DMS114 treated with DMSO at 0.1 percent for 48 hours (cell line): ENCODE measurements at regions not wholly inside any gene's neighbourhood (a gene's known extent, or its start where the extent isn't known, plus 50 kb on each side); places are given as distances from the start of the nearest gene placed in this dataset.
"Not testable (repeated sequence)": the region's sequence is repeated elsewhere in the genome, so short reads cannot be mapped to it uniquely, and the experiment has no call there.

ENCODE experiments used
- DNase-seq: peaks from one replicate; lab custom pipeline; 2025; ENCODE audit not compliant: unreplicated experiment; lab: John Stamatoyannopoulos, UW

DNA sequence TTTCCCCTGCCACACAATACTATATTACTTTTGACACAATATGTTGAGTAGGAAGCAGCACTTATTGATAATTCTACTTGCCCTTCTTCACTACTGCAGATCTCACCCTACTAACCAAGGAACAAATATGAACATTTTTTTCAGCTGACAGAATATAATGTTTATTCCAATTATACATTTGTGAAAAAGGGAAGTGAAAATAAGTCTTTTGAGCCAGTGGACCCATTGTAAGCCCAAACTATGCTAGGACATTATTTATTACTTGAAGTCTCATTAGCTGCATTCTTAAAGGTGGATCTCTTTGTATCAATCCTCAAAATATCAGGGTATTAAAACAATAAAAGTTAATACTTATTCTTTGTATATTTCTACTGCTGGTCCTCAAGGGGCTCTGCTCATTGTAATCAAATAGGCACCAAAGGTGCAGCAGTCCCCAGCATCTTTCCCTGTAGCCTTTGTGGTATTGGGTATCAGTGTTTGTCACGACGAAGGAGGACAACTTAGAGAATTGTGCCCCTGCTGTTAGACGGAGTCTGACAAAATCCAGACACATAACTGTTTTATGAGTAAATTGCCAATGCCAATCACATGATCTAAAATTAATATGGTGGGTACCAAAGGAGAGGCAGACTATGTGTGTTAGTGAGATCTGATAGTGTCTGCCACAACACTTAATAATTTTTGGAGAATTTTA lies 453.5 kb upstream of the CDH9 start:
- no peak for DNase-seq

DNA sequence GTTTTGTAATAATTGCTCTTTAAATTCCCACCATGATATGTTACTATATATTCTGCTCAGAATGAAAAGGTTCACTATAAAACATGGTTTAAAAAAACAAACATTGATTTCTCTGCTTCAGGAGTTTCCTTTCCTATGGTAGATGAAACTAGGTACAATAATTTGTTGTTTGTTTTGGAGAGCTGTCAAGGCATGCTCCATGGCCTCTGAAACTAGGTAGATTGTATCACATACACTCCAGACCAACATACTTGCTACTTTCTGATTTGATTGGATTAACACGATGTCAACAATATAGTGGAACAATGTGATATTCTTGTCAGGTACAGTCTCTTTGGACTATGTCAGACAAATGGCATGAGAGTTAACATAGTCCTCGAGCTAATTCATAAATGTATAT lies 452.7 kb upstream of the CDH9 start:
- DNase-seq = no peak

DNA sequence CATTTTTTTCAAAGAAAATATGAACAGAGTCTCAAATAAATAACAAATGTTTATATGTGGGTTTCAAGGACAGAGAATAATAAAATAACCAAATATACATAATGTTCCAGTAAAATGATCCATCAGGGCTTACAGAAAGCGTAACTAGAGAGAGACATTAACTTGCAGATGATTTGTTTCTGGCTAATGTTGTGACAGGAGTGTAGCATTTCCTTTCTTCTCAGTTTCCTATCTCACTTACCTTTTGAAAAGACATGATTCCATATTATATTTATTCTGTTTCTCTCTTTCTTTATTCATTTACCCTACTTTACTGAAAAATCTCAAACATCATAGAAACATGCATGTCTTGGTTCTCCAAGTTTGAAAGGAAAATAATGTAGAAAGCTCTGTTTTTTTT lies 451.3 kb upstream of the CDH9 start:
- no peak for DNase-seq

DNA sequence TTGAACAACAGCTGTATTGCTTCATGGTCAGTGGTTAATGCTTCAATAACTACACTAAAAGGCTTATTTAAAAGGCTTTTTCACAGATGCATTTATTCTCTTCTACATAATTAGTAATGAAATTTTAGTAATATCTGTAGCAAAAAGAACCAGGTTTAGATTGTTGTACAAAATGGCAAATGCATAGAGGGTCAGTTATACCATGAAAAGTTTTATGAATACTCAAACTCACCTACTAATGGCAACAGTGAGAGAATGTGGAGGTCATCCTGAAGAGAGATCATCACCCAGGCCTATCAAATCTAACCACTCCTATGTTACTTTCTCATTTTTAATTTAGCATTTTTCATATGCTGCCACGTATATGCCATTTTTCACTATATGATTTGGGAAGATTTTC lies 444.3 kb upstream of the CDH9 start:
- no peak for DNase-seq

DNA sequence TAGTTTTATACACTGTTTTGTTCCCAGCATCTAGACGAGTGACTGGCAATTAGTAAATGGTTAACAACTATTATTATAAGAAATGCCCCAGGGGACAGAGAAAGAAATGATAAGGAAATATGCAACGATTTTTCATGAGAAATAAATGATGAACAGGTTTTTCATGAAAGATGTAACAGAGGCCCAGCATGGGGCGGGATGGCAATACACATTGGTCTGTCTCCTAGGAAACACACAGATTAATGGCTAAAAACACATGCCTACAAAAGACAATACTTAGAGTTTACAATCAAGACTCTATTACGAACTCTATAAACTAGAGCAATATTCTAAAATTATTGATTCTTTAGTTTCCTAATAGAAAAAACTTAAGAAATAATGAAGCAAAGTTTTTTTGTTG lies 441.5 kb upstream of the CDH9 start:
- no peak for DNase-seq

DNA sequence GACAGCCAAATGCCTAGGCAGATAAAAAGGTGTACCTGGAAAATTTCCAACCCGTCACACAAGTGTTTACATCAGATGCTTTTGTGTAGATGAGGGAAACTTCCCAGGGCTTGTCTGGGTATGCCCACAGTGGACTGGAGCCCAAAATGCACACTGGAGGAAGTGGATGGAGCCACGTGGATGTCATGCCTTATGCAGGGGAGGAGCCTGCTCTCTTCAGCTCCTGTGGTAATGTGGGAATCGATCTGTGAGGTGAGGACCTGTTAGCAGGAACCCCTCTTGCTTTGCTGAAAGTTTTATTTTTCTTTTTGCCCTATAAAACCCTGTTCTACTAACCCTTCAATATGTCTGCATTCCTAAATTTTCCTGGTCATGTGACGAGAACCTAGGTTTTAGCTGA lies 439.2 kb upstream of the CDH9 start:
- no peak for DNase-seq

DNA sequence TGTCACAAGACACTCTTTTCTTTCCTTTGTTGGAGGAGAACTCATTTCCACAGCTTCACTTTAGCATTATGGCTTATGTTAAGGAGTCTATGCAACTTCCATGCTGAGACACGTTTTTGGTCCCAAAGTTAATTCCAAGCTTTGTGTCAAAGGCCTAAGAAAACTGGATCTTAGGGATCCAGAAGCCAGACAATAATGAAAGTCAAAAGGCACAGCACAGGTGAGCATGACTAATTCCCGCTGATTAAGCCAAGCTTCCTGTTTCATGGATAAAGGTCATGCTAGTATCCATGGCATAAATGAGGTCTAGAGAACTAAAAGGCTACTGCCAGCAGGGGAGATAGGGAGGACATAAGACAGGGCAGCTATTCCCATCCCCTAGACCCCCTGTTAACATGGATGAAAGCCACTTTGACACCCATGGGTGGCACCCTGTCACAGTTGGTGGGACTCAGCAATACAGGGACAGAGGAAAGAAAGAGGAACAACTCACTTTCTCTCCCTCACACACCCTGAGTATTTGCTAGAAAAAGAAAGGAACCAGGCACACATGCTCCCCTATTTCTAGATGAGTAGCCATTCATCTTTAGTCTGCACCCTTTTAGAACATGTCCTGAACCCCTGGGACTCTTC lies 438.1 kb upstream of the CDH9 start:
- DNase-seq = no peak

DNA sequence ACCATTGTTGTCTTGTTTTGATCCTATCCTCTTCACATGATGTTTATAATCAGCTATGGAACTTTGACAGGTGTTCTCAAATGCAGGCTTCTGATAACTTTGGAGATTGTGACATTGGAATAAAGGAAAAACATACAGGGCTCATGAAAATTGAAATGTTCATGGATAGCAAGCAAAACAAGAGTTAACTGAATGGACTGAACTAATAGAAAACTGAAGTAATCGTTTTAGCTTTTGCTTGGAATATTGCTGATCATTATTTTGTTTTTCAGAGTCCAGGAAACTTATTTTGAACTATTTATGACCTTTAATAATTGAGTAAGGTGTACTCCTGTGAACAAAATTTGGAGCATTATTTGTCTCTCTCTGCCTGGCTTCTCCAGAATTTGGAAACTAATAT lies 436.7 kb upstream of the CDH9 start:
- no peak for DNase-seq

DNA sequence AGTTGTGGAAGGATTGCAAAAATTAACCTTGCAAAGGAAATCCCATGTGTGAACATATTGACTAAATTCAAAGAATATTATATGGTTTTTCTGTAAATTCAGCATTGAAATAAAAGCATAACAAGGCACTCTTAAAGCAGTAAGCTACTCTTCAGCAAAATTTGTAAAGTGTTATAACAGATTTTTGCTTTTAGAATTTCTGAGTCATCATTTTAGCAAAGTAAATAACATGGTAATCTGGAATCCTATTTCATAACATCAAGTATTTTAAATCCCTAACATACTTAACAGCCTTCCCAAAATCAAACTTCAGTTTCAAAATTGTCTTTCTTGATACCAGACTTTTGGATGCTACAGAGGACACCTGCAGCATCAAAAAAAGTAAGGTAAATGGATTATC lies 436.0 kb upstream of the CDH9 start:
- no peak for DNase-seq

DNA sequence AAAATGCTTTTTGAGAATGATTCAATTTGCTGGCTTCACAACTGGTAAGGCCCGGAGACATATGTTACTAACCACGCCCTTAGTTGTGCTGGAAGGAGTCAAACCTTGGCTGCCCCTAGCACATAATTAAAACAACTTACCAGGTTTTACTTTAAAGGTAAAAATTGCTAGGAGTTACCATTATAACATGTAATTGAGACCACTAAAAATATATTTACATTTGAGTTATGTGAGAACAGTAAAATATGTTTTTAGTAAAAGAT lies 435.6 kb upstream of the CDH9 start:
- DNase-seq = no peak

DNA sequence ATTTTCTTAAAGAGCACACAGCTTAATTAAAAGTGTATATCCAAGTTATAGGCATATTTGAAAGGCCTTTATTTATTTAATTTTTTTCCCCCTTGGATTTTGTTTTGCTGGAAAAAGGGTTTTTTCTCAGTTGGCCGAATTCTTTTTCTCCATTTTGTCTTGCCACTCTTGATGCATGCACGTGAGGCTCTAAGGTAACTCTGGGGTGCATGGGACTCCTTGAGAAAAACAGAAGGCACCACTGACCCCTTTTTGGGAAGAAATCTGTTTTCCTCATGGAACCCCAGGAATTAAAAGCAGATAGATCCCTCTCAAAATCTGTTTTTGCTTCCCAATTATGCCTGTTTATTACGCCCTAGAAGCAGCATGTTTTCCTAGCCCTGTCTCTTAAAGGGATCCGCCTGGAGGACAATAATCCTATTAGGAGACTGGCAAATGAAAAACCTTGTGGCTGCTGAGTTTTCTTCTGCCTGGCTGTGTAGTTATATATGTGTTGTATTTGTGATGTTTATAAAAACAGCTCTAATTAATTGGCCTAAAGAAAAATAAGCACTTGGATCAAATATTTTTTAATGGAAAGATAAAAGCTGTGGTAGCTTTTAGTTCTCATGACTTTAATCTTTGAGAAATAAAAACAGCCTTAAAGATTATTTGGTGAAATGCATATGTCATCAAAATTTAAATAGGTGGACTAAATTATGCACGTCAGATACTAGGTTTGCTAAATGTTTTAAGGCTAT lies 435.1 kb upstream of the CDH9 start:
- no peak for DNase-seq

DNA sequence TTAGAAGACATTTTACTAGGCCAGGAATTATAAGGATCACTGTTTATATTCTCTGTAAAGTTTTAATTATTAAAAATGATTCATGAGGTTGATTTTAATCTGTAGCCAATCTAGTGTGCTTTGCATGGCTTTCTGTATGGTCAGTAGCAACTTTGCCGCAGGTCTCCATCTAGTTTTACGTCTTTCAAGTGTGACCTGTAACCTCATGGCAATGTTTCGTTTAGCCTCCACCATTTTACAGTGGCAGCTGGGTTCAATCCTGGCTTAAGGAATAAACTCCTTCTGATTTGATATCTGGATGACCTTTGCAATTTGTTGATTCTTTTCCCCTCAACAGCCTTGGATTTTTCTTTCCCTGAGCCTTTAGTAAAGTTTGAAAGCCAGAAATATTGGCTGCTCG lies 434.5 kb upstream of the CDH9 start:
- no peak for DNase-seq

DNA sequence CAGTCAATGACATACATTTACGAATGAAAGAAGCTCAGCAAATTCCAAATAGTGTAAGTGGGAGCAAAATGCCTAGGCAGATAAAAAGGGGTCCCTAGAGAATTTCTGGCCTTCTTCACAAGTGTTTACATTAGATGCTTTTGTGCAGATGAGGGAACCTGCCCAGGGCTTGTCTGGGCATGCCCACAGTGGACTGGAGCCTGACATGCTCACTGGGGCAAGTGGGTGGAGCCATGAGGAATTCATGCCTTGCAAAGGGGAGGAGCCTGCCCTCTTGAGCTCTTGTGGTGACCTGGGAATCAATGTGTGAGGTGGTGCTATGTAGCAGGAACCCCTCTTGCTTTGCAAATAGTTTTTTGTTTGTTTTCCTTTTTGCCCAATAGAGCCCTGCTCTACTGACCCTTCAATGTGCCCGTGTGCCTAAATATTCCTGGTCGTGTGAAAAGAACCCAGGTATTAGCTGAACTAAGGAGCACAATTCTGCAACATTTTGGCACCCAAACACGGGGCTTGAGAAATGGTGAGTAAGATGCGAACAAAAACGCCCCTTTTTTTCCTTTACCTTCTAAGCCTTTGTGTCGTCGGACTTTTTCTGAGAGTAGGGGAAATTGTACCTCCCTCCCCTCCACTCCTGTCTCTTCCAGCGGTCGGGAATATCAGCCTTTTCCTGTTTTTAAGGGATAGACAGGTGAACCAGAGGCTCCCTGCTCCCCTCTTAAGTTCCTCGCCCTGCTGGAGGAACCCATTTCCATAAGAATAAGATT lies 433.8 kb upstream of the CDH9 start:
- DNase-seq = no peak

DNA sequence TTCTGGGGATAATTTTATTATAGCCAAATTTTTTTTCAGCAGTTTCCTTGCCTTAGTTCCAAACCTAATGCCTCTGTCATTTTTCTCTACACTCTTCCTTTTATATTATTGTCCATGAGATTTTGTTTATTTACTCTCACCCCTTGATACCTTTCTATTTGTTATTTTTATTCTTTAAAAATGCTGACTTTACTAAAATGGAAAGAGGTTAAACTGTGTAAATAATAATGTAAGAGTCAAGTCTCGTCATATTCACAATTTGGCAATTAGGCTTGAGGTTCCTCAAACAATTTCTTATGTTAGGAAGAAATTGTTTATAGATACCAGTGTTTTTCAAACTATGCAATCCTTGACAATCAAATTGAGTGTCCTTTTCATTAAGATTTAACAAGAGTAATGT lies 428.6 kb upstream of the CDH9 start:
- no peak for DNase-seq

DNA sequence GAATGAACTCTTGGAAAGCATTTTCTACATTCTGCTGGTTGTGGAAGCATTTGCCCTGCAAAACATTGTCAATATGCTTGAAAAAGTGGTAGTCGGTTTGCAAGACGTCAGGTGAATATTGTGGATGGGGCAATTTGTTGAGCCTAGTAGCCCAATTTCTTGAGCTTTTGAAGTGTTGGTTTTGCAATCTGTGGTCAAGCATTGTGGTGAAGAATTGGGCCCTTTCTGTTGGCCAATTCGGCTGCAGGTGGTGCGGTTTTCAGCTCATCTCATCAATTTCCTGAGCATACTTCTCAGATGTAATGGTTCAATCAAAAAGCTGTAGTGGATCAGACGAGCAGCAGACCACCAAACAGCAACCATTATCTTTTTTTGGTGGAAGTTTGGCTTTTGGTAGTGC lies 426.8 kb upstream of the CDH9 start:
- no peak for DNase-seq

DNA sequence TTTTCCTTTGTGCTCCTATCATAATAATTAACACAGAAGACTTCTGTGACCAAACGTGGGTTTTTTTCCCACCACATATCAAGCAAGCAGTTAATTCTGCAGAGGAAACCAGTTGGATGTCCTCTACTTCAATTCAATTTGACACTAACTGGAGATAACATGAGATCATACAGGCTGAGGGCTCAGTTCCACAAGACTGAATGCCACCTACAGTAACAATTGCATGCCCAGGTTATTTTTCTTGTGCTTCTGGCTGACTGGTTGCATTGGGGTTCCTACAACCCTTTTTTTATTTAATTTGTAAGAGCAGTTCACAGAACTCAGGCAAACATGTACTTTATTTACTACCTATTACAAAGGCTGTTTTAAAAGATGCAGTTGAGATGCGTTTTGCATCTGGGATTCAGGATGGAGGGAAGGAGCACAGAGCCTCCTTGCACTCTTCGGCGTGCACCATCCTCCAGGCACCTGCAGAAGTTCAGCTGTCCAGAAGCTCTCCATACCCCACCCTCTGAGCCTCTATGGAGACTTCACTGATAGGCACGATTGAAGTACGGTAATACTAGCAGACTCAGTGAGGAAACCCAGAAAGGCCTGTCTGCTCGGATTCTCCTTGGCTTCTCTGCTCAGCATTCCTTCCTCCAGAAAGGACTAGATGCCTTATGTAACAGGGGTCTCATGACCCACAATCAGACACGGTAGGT lies 425.2 kb upstream of the CDH9 start:
- DNase-seq = no peak

DNA sequence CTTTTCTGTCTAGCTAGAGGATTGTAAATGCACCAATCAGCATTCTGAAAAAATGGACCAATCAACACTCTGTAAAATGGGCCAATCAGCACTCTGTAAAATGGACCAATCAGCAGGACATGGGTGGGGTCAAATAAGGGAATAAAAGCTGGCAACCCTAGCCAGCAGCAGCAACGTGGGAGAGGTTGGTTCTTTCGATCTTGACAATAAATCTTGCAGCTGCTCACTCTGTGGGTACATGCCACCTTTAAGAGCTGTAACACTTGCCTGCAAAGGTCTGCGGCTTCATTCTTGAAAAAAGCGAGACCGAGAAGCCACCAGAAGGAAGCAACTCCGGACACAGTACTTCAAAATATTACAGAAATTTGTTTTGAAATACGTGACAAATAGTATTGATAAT lies 424.6 kb upstream of the CDH9 start:
- DNase-seq = no peak

DNA sequence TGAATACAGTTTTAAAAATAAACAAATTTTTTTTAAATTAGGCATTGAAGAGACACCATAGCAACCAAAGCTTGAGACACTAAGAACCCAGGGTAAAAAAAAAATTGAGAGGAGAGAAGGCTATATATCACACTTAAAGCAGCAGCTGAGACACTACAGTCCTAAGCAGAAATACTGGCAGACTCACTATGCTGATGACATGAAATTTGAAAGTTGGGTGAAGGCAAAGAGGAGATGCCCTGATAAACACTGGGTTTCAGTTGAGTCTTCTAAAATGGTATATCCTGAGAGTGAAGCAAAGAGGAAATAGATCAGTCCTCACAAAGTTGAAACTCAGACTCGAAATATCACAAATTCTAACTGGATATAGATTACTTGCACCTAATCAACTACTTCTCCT lies 419.9 kb upstream of the CDH9 start:
- DNase-seq = no peak

DNA sequence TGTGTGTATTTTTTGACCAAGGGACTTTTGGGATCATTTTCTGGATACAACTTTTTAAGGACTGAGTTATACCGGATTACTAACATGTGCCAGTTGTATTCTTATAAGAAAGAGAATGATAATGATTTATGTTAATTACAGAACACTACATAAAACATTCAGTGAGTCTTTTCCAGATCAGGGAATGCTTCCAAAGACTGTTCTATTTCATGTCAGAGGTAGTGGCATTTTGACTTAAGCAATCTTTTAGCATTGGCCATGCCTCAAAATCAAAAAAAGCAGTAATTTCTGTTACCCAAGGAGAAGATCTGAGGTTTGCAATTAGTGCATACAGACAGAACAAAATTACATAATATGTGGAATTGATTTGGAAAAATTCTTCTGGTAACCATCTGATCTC lies 413.0 kb upstream of the CDH9 start:
- no peak for DNase-seq

DNA sequence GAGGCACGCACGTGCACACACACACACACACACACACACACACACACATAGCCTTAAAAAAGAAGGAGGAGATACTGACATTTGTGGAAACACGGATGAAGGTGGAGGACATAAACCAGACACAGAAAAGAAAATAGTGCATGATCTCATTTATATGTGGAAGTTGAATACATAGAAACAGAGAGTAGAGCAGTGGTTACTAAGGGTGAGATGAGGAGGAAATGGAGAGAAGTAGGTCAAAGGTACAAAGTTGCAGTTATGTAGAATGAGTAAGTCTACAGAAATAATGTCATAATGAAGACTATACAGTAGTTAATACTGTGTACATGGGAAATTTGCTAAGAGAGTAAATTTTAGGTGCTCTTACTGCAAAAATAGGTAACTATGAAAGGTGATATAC lies 412.2 kb upstream of the CDH9 start:
- DNase-seq = no peak

DNA sequence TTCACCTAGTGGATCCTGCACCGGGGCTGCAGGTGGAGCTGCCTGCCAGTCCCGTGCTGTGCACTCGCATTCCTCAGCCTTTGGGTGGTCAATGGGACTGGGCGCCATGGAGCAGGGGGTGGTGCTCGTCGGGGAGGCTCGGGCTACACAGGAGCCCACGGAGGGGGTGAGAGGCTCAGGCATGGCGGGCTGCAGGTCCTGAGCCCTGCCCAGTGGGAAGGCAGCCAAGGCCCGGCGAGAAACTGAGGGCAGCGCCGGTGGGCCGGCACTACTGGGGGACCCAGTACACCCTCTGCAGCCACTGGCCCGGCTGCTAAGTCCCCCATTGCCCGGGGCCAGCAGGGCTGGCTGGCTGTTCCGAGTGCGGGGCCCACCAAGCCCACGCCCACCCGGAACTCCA lies 401.0 kb upstream of the CDH9 start:
- DNase-seq = not testable (repeated sequence)
